Stimulated activated CD4-positive, alpha-beta T cell treated with anti-CD3 and anti-CD28 coated beads, Interleukin-15, amount 100 ng/mL, for 48 hours (primary cell): ENCODE measurements at regions not wholly inside any gene's neighbourhood (a gene's known extent, or its start where the extent isn't known, plus 50 kb on each side); places are given as distances from the start of the nearest gene placed in this dataset.
"Not testable (repeated sequence)": the region's sequence is repeated elsewhere in the genome, so short reads cannot be mapped to it uniquely, and the experiment has no call there.

Experiments used
- DNase-seq, 2 donors: peaks; one replicate each; pipeline ENCODE4 v3.0.0-alpha.2; 2020; ENCODE audit warnings: low read depth in 2 of 2

DNA sequence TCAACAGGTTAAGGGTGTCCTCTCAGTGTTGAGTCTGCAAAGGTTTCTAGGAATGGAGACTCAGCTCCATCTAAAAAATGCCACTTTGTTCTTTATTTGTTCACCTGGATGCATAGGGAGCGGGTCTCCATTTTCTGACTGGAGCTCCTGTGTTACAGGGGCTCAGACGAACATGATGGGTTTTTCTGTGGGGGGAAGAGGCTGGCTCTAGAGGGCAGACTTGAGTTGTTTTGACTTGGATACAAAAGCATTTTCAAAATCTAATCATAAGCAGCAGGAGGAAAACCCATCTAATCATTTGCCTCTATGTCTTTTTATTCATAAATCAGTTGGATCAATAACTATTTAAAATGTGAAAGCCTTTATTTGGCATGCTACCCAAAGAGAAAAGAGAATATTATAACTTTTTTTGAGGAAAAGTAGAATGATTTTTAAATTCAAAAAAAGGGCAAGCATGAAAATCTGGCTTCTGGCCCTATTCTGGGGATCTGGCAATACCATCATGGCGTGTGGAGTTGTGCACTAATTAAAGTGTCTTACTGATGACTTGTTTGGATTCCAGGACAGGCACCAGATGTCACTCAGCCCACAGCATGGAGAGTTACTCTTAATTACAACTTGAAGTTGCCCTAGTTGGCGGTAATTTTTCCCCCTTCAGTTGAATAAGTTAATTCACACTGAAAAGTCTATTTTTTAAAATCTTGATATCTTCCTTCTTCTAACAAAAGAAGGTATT lies 594.9 kb downstream of the REEP3 start:
- no peak for DNase-seq

GRCh38 chr10:64116707-64117106 lies 595.5 kb downstream of the REEP3 start:
- no peak for DNase-seq

DNA sequence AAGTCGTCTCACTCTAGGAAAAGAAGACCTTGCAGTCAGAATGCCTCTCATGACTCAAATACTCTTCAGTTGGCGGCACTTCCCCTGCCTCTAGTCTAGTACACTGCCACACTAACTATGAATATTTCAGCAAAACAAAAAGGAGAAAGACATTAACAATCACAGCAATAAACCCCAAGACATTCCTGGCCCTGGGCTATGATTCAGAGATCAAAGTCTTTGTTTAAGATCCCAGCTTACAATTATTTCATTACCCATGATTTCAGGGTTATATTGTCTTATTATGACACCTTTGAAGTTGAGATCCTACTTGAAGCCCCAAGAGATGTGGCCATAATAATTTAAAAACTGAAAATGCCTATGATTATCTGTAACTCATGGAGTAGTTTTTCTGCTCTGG lies 597.5 kb downstream of the REEP3 start:
- no peak for DNase-seq

- not testable (repeated sequence) for DNase-seq
Measured at GRCh38 chr10:64120301-64120980, 599.2 kb downstream of the REEP3 start.

GRCh38 chr10:64130152-64130551 lies 609.0 kb downstream of the REEP3 start:
- DNase-seq, result no peak

- no peak for DNase-seq
Measured at GRCh38 chr10:64134676-64135075, 613.5 kb downstream of the REEP3 start.

GRCh38 chr10:64142395-64142794 lies 621.2 kb downstream of the REEP3 start:
- DNase-seq, result no peak

- no peak for DNase-seq
Measured at GRCh38 chr10:64148607-64149006, 627.4 kb downstream of the REEP3 start.

DNA sequence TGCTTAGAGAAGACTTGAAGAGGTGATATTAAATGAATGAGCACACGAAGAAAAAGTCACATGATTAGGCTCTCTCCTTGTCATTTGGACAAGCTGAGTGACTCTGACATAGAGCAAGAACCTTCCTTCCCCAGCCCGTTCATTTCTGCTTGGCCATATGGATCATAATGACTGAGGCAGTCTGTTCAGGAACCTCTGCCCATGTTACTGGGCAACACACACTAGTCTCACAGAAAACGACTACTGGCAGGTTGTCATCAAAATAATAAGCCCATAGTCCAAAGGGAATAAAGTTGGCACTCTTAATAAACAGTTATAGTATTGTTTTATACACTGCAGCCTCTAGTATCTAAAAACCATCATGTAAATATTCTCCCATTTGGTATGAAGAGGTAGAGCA lies 635.0 kb downstream of the REEP3 start:
- no peak for DNase-seq

GRCh38 chr10:64158551-64158950 lies 637.4 kb downstream of the REEP3 start:
- DNase-seq, result no peak

DNA sequence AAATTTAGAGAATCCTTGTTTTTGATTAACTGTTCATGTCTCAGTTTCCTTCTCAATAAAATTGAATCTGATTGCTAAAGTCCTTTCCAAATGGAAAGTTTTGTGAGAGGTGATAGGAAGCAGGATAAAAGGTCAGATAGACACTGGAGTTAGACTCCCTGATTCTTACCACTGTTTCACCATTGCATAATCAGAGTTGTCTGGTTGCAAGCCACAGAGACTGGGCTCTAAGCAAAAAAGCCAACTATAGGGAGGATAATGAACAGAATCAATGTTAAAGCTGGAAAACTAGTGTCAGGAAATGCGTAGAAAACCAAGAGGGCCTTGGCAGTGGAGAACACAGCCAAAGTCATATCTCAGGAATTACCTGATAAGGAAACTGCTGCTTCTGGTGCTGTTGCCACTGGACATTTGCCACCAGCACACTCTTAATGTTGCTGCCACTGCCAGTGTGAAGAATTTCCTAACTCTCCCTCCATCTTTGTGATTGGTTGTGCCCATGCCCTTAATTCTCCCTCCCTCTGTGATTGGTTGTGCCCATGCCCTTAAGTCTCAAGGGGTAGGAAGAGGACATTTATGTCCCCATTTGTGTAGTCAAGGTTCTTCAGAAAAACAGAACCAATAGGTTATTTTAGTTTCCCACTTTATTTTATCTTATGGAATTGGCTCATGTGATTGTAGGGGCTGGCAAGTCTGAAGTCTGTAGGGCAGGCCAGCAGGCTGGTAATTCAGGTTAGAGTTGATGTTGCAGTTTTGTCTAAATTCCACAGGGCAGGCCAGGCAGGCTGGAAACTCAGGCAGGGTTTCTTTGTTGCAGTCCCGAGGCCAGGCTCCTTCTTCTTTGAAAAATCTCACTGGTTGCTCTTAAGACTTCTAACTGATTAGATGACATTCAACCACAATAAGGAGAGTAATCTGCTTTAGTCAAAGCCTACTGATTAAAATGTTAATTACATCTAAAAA lies 639.0 kb downstream of the REEP3 start:
- DNase-seq, result no peak

- DNase-seq, result no peak
Measured at GRCh38 chr10:64170791-64171190, 649.6 kb downstream of the REEP3 start.

DNA sequence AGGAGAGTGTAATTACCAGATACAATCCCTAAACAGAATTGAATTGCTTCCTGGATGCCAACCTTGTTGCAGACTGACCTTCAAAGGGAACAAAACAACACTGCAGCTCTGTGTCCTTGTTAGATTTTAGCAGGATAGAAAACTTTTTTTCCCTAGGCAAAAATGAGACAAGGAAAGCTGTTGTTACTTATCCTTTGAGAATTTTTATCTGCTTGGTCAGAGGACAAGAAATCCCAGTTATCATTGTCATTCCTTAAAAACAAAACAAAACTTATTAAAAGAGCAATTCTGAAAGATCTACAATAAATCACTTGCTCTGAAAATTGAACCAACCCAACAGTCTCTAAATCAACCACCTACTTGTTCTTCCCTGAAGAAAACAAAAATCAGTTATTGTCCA lies 652.6 kb downstream of the REEP3 start:
- DNase-seq, result no peak

- no peak for DNase-seq
Measured at GRCh38 chr10:64174666-64175255, 653.6 kb downstream of the REEP3 start.

- DNase-seq, result no peak
Measured at GRCh38 chr10:64175271-64175962, 654.2 kb downstream of the REEP3 start.

- no peak for DNase-seq
Measured at GRCh38 chr10:64182671-64183070, 661.5 kb downstream of the REEP3 start.

DNA sequence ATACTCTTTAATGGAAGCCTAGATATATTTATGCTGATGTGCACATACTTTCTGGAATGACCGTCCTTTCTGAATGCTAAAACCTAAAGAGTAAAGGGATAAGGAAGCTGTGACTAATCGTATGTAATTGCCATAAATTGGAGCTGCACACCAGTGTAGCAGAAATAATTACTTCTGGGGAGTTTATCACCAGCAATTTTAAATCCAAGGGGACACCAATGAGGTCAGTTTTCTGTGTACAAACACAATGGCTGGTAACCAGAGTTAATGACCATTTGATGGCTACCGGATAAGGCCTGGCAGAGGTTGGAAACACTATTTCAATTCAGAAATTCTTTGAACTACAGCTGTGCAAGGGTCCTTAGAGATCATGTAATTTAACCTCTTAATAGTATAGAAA lies 670.1 kb downstream of the REEP3 start:
- DNase-seq, result no peak

DNA sequence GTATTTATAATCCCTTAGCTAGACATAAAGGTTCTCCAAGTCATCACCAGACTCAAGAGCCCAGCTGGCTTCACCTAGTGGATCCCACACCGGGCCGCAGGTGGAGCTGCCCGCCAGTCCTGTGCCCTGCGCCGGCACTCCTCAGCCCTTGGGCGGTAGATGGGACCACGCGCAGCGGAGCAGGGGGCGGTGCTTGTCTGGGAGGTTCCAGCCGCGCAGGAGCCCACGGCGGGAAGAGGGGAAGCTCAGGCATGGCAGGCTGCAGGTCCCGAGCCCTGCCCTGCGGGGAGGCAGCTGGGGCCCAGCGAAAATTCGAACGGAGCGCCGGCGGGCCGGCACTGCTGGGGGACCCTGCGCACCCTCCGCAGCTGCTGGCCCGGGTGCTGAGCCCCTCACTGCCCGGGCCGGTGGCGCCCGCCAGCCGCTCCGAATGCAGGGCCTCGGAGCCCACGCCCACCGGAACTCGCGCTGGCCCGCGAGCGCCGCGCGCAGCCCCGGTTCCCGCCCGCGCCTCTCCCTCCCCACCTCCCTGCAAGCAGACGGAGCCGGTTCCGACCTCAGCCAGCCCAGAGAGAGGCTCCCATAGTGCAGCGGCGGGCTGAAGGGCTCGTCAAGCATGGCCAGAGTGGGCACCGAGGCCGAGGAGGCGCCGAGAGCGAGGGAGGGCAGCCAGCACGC lies 675.6 kb downstream of the REEP3 start:
- no peak for DNase-seq

- no peak for DNase-seq
Measured at GRCh38 chr10:64201936-64202335, 680.7 kb downstream of the REEP3 start.

DNA sequence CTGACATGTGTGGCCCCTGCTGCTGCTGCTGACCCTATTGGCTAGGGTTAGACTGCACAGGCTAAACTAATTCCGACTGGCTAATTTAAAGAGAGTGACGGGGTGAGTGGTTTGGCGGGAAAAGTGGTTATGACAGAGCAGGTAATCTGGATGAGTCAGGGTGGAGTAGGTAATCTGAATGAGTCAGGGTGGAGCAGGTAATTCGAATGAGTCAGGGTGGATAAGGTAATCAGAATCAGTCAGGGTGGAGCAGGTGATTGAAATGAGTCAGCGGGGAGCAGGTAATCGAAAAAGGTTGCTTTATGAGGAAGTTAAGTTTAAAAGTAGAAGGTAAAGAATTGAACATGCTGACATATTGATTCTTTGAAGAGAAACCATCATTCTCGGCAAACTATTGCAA lies 683.3 kb downstream of the REEP3 start:
- DNase-seq, result not testable (repeated sequence)

DNA sequence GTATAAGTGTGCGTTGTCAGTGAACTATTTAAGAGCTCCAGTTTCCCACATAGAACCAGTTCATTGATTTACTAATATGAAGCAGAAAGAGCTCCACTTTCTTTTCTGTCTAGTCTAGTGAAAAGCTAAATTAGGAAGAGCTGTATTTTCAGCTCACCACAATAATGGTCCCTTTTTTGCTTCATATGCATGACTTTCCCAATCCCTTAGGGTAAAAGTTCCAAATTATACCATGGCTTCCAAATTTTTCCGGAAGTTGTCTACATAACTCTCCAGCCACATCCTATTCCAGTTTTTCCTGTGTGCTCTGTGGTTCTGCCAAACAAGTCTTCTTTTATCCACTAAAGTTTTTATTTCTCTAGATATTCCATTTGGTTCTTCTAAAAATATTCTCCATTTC lies 685.2 kb downstream of the REEP3 start:
- no peak for DNase-seq
